Iris pigment epithelial cell (primary cell): ENCODE measurements at regions not wholly inside any gene's neighbourhood (a gene's known extent, or its start where the extent isn't known, plus 50 kb on each side); places are given as distances from the start of the nearest gene placed in this dataset.
"Not testable (repeated sequence)": the region's sequence is repeated elsewhere in the genome, so short reads cannot be mapped to it uniquely, and the experiment has no call there.

ENCODE experiments used
- DNase-seq: peaks from one replicate; pipeline ENCODE4 v3.0.0-alpha.2; 2011; ENCODE audit warnings: low read depth

DNA sequence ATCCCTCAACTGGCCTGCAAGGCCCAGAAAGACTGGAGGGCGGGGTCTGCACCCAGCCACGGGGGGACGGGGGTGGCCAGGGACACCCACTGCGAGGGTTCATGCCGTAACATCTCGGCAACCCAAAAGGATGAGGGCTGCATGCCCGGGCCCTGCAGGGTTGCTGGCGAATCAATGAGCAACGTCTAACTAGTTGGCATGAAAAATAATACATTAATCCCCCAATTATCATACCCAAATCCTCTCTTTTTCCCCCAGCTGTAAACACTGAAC is 232.2 kb downstream of the TUBA3C start:
- no peak for DNase-seq

DNA sequence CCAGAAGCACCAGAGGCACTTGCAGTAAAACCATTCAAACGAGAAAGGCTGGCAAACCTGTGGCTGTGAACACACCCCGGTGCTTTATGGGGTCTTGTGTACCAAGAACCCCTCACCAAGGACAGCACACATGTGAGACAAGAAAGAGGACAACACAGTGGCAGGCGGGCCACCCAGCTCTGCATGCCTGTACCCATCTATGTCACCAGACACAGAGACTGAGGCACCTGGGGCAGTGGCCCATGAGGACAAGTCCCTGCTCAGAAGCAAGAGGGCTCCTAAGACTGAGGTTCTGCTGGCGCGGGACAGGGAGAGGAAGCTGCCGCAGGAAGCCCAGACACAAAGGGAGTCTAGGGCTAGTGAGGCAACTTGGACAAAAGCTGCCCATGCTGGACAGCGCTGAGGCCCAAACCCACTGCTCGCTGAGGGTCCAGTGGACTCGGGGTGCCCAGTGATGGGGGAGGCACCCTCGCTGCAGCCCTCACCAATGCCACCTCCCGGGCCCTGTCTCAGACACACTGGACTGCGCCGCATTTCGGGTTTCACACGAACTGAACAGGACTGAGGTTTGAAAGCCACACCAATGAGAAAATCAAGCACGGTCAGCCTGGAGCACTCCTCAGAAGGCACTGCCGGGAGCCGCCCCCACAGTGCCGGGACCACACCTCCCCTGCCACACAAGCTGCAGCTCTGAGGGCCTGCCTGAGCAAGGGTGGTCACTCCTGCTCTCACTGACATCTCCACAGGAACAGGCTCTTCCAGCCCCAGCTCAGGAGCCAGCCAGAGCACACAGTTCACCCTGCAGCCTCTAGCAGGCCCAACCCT is 232.7 kb downstream of the TUBA3C start:
- DNase-seq = no peak

DNA sequence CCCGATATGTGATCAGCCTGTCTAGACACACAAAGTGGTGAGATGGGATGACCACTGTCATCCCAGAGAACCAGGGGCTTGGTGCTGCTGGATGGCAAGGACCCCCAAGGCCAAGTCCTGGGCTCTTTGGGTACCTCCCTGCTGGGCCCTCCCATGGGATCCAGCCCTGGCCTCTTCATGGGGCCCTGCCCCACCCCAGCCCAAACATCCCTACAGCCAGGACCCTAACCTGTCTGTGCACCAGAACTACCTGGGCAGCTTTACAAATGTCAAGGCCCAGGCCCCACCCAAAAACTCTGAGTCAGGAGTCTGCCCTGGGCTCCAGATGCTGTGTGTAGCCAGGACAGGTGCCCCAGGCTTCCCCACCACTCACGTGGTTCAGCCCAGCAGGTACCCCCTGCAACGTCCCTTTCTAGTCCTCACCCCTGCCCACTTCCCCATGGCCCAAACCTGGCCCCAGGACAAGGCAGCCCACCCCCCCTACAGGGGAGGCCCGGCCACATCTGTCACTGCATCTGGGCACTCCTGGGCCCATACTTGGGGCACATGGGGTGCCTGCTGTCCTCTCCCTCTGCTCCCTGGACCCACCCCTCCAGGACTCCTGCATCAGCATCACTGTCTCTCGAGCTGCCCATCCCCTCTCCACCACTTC is 233.5 kb downstream of the TUBA3C start:
- no peak for DNase-seq

DNA sequence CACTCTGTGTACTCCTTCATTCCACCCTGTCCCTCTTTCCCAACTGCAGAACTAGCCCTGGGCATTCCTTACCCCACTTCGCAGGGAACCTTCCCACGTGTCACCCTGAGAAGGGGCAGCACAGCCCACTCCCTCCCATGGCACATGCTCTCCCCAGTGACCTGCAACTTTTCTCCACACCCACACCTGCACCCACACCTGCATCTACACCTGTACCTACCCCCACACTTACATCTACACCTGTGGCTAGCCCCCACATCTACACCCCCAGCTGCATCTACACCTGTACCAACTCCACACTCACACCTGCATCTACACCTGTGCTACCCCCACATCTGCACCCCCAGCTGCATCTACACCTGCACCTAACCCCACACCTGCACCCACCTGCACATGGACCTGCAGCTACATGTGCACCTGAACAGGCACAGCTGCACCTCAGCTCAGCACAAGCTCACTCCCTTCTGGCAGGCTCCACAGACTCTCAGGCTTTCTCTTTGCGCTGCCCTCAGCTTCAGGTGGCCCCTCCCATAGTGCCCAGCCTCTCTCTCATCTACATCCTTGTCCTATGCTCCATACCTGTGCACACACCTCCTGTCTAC is 234.1 kb downstream of the TUBA3C start:
- no peak for DNase-seq

DNA sequence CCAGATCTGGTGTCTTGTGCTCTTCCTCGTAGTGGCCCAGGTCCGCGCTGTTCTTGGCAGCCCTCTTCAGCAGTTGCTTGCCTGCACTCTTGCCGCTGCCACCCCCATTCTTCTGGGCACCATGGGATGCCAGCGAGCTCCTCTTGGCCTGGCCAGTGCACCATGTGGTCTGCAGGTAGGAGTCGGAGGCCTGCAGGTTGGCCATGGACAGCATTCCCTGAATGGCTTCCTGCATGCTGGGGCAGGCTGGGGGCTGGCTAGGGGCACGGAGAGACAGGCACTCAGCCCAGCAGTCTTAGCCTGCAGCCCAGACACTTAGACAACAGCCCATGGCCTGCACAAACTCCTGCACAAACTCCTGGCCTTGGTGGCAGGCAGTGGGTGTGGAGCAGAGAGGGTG is 234.9 kb downstream of the TUBA3C start:
- DNase-seq = no peak

DNA sequence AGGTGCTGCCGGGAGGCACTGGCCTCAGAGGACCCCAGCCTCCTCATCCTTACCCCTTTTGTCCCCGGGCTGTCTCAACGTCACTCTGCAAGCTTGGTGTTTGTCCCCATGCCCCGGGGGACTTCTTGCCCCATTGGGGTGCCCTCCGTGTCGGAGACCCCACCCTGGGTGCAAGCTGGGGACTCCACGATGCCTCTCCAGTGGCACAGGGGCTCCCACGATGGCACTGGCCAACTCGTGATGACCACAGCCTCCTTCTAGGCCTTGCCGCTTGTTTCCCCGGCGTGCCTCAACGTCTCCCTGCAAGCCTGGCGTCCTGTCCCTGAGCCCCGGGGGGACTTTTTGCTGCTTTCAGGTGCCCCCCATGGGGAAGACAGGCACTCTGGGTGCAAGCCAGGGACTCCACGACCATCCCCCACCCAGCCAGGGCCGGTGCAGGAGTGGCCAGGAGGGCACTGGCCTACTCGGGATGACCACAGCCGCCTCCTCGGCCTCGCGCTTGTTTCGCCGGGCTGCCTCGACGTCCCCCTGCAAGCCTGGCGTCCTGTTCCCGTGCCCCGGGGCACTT is 237.0 kb downstream of the TUBA3C start:
- no peak for DNase-seq

DNA sequence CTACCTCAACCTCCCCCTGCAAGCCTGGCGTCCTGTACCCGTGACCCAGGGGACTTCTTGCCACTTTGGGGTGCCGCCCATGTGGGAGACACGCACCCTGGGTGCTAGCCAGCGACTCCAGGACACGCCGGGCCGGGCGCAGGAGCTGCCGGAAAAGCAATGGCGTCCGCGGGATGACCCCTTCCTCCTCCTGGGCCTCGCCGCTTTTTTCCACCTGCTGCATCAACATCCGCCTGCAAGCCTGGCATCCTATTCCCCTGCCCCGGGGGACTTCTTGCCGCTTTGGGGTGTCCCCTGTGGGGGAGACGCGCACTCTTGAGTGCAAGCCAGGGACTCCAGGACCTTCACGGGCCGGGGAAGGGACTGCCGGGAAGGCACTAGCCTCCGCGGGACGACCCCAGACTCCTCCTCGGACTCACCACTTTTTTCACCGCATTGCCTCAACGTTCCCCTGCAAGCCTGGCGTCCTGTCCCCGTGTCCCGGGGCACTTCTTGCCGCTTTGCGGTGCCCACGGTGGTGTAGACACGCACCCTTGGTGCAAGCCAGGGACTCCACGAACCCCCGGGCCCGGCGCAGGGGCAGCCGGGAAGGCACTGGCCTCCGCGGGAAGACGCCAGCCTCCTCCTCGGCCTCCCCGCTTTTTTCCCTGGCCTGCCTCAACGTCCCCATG is 237.8 kb downstream of the TUBA3C start:
- no peak for DNase-seq

DNA sequence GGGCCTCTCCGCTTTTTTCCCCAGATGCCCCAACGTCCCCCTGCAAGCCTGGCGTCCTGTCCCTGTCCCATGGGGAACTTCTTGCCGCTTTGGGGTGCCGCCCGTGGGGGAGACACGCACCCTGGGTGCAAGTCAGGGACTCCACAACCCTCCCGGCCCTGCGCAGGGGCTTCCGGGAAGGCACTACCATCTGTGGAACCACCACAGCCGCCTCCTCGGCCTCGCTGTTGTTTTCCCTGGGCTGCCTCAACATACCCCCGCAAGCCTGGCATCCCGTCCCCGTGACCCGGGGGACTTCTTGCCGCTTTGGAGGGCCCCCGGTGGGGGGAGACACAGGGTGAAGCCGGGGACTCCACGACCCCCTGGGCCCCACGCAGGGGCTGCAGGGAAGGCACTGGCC is 238.4 kb downstream of the TUBA3C start:
- no peak for DNase-seq

DNA sequence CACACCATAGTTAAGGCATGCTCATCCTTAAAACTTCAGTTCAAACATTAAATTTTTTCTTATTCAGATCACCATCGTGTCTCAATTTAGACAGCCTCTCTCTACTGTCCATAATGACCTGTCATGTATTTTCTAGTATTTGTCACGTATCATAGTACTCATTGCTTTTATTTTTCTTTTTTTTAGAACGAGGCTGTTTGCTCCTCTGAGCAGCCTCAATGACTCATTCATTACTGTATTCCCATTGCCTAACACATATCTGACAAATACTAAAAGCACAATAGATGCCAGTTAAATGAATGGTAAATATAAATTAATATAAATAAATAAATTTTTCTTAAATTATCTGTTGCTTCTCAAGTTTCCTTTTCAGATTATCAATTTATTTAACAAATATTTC is 245.5 kb downstream of the TUBA3C start:
- no peak for DNase-seq

DNA sequence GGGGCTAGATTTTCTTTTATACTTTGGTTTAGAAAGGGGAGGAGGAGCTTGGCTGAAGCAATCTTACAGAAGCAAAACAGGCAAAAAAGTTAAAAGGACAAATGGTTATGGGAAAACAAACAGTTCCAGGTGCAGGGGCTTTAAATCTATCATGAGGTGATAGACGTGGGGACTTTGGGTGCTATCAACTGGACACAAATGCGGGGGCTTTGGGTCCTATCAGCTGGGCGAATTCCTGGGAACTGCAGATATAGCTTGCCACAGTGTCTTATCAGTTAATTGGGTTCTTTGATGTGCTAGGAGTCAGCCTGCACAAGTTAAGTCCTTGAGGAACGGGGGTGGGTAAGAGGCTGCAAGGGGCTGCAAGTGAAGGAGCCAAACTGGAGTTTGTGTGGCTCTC is 260.6 kb downstream of the TUBA3C start:
- DNase-seq = no peak

DNA sequence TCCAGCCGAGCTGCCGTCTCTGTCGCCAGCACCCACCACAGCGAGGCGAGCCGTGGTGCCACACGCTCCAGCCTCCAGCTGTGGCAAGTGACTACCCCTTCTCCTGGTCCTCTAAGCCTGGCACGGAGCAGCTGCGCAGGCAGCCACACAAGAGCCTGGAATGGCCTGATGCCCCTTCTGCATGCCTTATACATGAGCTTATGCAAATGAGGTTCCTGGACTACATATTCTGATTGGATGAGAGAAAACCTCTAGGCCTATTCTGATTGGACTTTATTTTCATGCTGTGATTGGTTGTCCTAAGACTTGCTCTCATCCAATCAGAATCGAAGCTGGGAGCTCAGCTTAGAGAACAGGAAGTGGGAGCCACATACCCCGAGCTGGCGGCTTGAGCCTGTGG is 276.5 kb downstream of the TUBA3C start:
- DNase-seq = not testable (repeated sequence)

DNA sequence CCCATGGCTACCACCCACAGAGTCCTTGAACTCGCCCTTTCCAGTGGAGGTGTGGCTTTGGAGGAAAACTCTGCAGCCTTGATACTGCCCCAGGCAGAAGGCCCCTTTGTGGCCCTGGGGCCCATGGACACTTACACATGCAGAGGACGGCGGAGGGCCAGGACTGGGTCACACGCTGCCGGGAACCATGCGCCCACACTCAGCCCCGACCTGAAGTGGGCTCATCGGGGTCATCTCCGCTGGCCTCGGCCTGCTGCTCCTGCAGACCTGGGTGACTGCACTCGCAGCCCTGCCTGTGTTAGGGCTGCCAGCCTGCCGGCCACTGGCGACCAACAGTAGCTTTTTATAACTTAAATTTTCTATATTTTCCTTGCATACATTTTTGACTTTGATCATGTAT is 286.2 kb downstream of the TUBA3C start:
- not testable (repeated sequence) for DNase-seq

DNA sequence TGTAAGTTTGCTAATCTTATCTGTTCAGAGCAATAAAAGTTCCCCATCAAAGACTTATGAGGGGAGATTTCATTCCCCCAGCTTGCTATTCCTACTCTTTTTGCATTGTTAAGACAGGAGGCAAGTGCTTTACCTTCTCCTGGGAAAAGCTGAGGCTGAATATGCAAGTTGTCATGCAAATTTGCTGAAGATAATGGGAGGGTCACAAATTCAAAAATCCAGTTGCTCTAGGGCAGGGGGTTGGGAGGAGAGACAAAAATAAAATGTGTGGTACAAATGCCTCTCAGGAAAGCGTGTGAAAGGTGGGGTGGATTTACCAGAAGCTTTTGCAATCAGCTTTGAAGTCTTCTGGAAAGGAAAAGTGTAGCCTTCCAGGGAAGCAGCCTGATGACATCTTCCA is 290.4 kb downstream of the TUBA3C start:
- not testable (repeated sequence) for DNase-seq

DNA sequence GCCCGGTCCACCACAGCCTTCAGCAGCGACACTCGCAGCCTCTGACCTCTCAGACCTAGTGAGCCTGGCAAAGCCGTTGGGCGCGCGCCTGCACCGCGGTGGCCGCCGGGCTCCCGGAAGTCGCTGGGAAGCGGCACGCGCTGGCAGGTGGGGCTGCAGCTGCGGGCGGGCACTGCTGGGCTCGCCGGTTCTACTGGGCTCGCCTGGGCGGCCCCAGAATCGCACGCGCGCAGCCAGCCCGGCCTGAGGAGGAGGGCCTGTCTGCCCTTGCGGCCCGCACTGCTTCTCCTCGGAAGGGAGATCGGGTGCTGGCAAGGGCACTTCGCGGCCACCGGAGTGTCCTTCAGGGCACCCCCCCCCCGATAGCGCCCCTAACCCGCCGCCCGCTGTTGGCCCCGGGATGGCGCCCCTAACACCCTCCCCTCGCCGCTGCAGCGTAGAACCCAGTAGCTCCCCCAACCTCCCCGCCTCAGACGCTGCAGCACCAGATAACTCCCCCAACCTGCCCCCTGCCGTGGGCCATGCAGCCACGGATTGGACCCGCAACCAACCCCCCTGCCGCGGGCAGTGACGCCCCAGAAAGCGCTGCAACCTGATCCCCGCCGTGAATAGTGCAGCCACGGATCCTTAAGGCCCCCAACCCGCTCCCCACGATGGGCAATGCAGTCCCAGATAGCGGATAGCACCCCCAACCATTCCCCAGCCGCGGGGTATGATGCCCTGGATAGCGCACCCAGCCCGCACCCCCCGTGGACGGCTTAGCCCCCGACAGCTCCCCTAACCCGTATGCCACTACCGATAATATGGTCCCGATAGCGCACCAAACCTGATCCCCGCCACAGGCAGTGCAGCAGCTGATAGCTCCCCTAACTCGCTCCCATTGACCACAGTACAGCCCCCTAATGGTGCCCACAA is 306.5 kb downstream of the TUBA3C start:
- DNase-seq = not testable (repeated sequence)

DNA sequence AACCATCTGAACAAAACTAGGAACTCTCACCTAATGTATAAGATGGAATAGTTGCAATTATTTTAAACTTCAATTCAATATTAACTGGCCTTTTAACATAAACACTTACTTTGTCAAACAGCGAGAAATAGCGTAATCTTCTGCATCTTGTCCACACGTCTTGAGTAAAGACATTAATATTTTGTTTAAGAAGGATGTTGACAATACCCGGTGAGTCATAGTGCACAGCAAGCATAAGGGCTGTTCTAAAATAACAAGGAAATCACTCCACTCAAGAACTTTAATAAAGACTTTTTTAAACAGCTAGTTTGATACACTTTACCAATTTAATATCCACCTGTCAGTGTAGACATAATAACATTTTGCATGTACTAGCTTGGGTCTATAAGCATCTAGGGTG is 311.1 kb downstream of the TUBA3C start:
- DNase-seq = not testable (repeated sequence)

DNA sequence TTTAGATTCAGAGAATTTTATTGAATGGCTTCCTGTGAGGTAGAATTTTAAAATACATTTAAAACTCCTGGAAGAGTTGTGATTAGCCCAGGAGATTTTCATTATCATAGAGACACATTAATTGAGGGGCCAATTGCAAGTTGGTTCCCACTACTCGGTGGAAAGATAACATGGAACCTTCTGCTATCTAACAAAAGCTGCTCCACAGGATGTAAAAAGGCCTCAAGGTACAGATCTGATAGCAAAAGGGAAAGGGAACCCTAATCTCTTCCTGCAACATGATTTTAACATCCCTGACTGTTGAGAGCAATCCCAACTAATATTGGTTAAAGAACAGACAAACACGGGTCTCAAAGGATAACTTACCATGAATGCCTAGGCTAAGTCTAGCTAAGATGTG is 312.3 kb downstream of the TUBA3C start:
- DNase-seq = not testable (repeated sequence)

DNA sequence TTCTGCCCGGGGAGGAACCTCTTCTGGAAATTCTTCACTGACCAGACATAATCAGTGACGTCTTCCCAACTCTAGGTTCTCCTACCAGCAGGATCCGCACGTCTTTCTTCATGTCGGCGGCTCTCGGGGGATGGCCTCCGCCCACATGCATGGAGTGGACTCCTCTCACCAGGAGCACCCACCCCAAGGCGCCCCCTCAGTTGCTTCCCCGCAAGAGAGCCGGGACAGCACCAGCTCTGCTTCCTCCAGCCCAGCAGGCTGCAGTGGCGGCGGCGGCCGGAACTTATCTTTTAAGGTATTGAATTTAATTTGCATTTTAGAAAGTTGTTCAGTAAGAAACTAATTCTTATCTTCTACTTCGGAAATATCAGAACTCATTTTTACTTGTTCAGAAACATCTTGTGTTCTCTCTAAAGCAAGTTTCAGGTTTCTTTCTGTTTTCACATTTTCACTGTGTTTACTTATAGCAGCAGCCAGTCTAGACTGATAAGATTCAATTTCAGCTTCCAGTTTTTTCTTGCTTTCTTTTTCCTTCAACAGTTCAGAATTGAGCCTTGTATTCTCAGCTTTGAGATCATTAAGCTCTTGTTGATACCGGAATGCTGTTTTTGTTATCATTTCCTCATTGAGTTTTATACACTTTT is 343.5 kb downstream of the TUBA3C start:
- DNase-seq = not testable (repeated sequence)

DNA sequence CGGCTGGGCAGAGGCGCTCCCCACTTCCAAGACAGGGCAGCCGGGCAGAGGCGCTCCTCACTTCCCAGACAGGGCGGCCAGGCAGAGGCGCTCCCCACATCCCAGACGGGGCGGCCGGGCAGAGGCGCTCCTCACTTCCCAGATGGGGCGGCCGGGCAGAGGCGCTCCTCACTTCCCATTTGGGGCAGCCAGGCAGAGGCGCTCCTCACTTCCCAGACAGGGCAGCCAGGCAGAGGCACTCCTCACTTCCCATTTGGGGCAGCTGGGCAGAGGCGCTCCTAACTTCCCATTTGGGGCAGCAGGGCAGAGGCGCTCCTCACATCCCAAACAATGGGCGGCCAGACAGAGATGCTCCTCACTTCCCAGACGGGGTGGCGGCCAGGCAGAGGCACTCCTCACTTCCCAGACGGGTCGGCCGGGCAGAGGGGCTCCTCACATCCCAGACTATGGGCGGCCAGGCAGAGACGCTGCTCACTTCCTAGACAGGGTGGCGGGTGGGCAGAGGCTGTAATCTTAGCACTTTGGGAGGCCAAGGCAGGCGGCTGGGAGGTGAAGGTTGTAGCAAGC is 344.4 kb downstream of the TUBA3C start:
- not testable (repeated sequence) for DNase-seq

DNA sequence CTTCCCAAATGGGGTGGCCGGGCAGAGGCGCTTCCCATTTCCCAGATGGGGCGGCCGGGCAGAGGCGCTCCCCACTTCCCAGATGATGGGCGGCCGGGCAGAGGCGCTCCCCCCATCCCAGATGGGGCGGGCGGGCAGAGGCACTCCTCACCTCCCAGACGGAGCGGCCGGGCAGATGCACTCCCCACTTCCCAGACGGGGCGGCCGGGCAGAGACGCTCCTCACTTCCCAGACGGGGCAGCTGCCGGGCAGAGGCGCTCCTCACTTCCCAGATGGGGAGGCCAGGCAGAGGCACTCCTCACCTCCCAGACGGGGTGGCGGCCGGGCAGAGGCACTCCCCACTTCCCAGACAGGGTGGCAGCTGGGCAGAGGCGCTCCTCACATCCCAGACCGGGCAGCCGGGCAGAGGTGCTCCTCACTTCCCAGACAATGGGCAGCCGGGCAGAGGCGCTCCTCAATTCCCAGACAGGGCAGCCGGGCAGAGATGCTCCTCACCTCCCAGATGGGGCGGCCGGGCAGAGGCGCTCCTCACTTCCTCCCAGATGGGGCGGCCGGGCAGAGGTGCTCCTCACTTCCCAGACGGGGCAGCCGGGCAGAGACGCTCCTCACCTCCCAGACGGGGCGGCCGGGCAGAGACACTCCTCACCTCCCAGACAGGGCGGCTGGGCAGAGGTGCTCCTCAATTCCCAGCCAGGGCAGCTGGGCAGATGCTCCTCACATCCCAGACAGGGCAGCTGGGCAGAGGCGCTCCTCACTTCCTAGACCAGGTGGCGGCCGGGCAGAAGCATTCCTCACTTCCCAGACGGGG is 345.0 kb downstream of the TUBA3C start:
- not testable (repeated sequence) for DNase-seq

DNA sequence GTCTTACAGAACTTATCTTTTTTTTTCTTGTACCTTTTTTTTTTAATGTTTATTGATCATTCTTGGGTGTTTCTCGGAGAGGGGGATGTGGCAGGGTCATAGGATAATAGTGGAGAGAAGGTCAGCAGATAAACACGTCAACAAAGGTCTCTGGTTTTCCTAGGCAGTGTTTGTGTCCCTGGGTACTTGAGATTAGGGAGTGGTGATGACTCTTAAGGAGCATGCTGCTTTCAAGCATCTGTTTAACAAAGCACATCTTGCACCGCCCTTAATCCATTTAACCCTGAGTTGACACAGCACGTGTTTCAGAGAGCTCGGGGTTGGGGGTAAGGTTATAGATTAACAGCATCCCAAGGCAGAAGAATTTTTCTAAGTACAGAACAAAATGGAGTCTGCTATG is 345.9 kb downstream of the TUBA3C start:
- not testable (repeated sequence) for DNase-seq
